ENCODE measurements at regions not wholly inside any gene's neighbourhood (a gene's known extent, or its start where the extent isn't known, plus 50 kb on each side); places are given as distances from the start of the nearest gene placed in this dataset.

DNA sequence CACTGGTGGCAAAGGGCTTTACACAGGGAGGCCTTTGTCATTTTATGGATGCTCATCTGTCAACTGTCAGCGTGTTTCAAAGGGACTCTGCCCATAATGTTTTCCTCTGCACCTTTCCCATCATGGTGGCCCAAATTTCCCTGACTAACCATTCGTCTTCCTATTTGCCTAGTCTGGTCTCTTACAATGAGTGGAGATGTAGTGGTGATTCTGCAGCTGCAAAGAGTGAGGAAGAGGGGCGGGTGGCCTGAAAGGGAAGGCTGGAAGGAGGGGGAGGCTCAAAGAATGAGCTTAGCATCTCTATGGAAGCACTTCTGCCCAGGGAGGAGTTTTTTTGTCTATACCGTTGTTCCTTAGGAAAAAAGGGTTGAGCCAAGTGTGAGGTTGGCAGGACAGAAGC, 447.5 kb downstream of the NKX6-1 start:
- TF ChIP-seq EZH2 (IDR thresholded peaks at IDR 0.05; ENCODE audit: low read depth), result no peak
- TF ChIP-seq, protein P1, sequence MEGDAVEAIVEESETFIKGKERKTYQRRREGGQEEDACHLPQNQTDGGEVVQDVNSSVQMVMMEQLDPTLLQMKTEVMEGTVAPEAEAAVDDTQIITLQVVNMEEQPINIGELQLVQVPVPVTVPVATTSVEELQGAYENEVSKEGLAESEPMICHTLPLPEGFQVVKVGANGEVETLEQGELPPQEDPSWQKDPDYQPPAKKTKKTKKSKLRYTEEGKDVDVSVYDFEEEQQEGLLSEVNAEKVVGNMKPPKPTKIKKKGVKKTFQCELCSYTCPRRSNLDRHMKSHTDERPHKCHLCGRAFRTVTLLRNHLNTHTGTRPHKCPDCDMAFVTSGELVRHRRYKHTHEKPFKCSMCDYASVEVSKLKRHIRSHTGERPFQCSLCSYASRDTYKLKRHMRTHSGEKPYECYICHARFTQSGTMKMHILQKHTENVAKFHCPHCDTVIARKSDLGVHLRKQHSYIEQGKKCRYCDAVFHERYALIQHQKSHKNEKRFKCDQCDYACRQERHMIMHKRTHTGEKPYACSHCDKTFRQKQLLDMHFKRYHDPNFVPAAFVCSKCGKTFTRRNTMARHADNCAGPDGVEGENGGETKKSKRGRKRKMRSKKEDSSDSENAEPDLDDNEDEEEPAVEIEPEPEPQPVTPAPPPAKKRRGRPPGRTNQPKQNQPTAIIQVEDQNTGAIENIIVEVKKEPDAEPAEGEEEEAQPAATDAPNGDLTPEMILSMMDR (conservative IDR thresholded peaks at IDR 0.05), result no peak
